ENCODE measurements at regions not wholly inside any gene's neighbourhood (a gene's known extent, or its start where the extent isn't known, plus 50 kb on each side); places are given as distances from the start of the nearest gene placed in this dataset.

DNA sequence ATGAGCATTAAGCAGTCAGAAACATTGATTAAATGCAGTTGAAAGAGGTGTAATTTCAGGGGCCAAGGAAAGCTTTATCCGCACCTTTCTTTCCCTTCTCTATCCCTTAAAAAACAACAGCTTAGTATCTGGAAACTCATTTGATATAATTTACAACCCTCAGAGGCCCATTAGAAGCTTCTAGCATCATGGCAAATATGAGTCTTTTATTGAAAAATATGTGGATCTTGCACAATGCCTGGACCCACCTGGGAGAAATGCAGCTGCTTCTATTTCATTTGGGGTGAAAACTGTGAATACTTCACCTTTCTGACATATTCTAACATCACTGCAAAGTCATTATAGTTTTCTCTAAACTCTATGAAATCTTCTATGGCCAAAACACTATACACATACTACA, 492.2 kb upstream of the PSMD7 start:
- no peak for DNase-seq

DNA sequence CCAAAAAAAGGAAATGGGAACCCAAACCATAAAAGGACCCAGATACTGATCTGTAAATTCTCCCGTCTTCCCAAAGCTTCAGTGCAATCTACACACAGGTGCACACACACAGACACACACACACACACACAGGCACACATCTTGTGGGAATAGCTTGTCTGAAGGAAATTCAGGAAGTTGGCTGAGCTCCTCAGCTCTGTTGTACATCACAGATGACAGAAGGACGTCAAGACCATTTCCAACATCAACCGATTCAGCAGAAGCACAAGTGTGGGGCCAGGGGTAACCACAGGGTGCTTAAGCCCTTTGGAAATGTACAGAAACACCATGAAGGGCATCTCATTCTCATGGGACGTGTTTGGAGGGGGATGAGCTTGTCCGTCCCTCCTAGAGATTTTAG, 498.1 kb upstream of the PSMD7 start:
- no peak for DNase-seq

GRCh38 chr16:73797115-73797514, 499.5 kb upstream of the PSMD7 start:
- DNase-seq = no peak

GRCh38 chr16:73796241-73796640, 500.4 kb upstream of the PSMD7 start:
- DNase-seq = no peak

- no peak for DNase-seq
Measured at GRCh38 chr16:73794994-73795393, 501.6 kb upstream of the PSMD7 start.

DNA sequence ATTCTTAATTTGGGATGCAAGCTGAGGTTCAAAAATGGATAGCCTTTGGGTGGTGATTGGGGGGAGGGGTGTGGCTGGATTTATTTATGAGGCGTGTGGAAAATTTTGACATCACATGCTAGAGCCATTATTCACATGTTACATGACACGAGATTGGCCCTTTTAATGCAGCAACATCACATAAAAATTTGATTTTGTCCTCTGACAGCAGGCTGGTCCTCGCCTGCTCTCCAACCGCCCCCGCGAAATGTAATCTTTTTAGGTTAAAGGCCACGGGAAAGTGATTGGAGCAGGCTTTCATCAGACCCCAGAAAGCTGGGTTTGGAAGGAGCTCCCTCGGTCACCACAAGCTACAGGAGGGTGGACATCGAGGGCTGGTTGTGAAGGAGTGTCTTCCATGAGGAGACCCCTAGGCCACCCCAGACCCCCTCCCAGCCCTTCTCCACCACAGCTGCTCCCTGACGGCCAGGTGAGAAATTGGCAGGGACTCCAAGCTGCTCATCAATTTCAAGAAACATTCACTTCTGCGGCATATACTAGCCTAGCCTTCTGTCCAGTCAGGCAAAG, 502.7 kb upstream of the PSMD7 start:
- DNase-seq = no peak

DNA sequence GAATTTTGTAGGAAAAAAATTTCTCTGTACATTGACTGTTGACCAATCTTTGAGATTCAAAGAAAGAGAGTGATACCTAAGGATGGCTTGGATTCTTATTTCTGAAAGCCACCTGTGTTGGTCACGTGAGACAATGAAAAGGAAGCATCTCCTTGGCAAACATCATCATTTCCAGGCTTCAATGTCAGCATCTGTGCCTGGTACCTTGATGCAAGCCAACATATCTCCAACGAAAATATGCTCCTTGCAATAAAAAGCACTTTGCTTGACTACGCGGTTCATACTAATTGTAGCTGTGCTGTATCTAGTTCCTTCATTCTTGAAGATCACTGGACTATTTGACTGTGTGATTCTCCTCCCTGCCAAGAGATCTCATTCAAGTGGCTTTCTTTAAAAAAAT, 503.4 kb upstream of the PSMD7 start:
- DNase-seq = no peak

DNA sequence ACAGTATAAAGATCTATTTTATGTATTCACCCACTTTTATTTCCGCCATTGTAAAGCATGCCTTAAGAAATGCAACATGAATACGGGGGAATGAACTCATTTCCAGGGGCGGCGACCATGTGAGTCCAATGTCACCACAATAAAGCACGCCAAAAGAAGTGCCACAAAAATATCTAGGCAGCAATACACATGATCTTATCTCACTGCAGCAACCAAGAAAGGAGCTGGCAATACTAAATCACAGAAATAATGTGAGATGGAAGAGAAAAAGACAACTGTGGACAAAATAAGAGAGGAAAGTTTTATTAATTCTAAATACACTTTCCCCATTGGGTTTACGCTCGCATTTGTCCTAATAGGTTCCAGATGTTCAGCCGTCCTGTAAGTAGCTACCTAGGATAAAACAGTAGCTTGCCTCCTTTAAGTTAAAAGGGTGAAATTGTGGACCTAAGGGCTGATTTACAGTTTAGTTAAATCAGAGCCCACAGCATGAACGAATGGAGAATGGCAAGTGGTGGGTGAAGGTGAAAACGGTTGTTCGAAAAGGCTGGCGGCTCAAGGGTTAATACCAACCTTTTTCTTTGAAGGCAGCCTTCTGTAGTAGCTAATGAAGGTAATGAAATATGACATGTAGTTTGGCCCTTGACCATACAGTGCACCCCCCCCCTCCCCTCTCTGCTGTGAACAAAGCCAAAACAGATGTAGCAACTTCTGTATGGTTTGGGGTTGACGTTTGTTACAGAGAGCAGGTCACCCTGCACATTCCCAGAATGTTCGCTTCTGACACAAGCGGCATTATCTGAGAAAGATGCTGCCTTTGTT, 504.2 kb upstream of the PSMD7 start:
- no peak for DNase-seq

DNA sequence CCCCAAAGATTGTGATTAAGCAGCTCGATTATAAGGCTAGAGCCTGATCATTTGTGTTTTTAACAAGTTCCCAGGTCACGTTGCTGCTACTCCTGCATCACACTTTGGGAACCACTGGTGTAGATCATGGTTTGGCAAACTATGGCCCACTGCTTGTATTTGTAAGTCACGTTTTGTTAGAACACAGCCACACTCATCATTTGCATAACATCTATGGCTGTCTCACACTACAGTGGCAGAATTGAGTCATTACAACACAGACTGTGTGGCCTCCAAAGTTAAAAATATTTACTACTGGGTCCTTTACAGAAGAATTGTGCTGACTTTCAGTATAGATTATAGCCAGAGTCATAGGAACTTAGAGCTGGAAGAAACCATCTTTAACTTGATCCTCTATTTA, 515.3 kb upstream of the PSMD7 start:
- no peak for DNase-seq

DNA sequence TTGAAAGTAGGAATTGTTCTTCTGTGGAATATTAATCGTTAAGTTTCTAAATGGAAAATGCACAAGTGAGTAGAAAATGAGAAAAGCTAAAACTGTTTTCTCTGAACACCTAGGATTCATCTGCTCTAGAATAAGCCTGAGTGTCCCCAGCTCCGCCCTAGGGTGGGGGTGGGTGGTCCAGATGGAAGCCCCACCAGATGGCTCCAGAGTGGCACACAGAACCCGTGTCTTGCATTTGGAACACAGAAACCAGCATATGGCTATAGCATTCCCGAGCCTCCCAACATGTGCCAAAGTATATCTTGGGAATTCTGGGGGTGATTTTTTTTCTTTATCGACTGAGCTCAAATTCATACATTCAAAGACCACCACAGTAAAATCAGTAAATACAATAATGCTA, 517.7 kb upstream of the PSMD7 start:
- DNase-seq = no peak

- DNase-seq = no peak
Measured at GRCh38 chr16:73775841-73776388, 520.7 kb upstream of the PSMD7 start.

DNA sequence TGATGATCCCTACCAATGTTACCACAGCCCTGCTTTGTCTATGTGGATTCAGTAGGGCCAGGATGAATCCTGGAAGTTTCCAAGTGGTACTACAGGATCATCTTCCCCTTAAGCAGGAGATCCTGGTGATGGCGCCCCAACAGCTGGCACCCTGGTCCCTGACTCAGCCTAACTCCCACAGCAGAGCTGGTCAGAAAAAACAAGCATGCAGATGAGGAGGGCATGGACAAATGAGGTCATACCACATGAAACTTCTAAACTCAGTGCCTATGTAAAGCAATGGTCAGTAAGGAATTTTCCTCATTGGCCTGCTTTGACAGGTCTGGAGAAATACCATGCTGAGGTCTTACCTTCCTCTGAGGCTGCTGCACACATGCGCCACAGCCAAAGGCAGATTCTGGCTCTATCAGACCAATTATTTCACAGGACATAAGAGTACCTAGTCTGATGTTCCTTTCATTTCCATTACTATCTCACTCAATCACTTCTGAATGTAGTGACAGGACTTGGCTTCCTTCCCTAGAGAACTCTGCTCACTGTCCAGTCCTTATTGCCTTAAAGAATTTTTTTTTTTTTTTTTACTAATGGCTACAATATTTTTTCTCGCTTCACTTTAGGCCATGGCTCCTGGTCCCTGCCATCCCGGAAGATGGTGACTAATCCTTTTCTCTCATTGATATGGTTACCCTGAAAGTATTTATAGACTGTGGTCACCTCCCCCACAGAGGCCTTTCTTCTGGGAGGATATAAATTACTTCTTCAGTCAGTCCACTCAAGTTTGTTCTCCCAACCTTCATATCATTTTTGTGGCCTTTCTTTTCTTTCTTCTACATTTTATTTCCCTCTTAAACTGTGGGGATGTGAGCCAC, 525.2 kb upstream of the PSMD7 start:
- DNase-seq = no peak

DNA sequence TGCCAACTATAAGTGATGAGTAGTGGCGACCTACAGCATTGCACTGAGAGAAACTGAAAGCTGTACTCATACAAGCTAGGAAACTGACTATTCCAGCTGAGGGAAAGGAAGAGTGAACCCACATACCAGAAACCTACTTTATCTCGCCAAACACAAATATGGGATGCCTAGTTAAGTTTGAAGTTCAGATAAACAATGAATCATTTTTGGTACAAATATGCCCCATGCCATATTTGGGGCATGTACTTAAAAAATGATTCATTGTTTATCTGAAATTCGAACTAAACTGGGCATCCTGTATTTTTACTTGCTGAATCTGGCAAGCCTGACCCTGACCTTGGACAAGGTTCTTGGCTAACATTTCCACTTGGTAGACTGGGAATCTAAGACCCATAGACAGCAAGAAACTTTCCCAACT, 527.8 kb upstream of the PSMD7 start:
- no peak for DNase-seq

DNA sequence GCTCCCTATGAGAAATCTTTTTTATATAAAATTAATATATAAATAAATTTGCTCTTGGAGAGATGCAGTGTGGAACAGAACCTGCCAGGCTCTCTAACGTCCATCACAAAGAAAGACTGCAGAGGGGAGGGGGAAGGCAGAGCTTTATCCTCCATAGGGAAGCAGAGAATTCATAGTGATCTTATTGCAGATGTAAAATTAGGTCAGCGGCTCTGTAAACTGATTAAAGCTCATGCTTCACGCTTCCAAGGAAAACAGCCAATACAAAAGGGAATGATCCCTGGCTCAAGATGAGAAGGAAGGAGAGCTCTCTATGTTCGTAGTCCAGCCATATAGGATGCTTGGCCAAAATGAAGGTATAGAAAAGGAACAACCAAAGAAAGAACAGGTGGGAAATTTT, 532.3 kb upstream of the PSMD7 start:
- no peak for DNase-seq

- no peak for DNase-seq
Measured at GRCh38 chr16:73756289-73757178, 540.1 kb upstream of the PSMD7 start.

- DNase-seq = no peak
Measured at GRCh38 chr16:73753931-73754330, 542.7 kb upstream of the PSMD7 start.

- no peak for DNase-seq
Measured at GRCh38 chr16:73750639-73751038, 546.0 kb upstream of the PSMD7 start.

DNA sequence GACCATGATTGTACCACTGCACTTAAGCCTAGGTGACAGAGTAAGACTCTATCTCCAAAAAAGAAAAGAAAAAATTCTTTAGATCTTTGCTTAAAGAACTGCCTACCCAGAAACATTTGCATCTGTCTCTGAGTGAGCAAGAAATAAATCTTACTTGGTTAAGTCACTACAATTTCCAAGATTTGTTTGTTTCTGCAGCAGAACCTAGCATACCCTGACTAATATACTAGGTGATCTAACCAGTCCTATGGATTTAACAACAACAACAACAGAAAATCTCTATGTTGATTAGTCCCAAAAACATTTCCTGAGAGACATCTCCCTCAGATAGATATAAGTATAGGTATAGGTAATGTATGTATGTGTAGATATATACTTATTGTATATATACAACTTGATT, 549.3 kb upstream of the PSMD7 start:
- DNase-seq = no peak

GRCh38 chr16:73746554-73746953, 550.1 kb upstream of the PSMD7 start:
- DNase-seq = no peak

DNA sequence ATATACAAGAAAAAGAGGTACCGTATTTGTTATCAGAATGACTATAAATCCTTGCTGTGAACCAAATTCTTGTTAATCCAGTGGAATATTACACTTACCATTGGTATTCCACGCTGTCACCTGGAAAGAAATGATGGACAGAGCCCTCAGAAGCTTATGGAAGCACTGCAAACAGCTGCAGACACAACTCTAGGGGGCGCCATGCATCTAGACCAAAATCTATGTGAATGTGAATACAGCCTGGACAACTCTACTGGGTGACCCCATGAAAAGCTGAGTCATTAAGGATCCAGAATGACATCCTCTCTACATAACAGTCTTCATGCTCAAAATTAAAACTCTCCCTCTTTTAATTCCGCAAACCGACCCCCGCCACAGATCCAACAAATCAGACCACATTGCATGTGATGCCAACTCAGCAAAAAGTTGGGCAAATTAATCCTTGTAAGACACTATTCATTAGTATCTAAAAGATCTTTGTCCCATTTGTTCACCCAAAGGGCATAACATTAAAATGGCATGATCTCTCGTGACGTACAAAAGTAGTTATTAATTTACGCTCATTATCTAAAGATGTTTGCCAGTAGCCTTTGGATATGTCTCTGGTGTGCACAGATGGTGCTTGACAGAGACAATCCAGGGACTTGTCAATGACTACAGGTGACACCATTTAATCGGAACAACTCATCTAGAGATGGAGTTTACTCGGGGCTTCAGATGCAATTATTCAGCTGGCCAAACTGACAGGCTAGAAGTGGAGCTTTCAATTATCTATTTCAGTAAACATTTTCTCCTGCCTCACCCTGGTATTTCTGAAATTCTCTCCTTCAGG, 552.7 kb upstream of the PSMD7 start:
- DNase-seq = no peak

GRCh38 chr16:73739049-73739769, 557.4 kb upstream of the PSMD7 start:
- no peak for DNase-seq
